Uterus (tissue), 3 donors: ENCODE measurements at regions not wholly inside any gene's neighbourhood (a gene's known extent, or its start where the extent isn't known, plus 50 kb on each side); places are given as distances from the start of the nearest gene placed in this dataset.

Experiments
- DNase-seq, 2 donors: peaks; one replicate each; pipeline ENCODE4 v3.0.0-alpha.2; 2019 to 2020
- H3K27ac ChIP-seq, 2 donors: fragments of 200-600 bp; sonication (generic); 1 replicate in 1 of 2; 2 replicates in 1 of 2; pipeline ENCODE4 v1.5.1; 2016 to 2018
- H3K27me3 ChIP-seq, 2 donors: fragments of 200-600 bp; sonication (generic); one replicate each; pipeline ENCODE4 v1.5.1; 2018 to 2019; ENCODE audit warnings: control low read depth in 1 of 2
- H3K36me3 ChIP-seq, 2 donors: fragments of 200-600 bp; sonication (generic); one replicate each; pipeline ENCODE4 v1.5.1; 2019; ENCODE audit warnings: control low read depth in 1 of 2
- H3K4me1 ChIP-seq, 2 donors: fragments of 200-600 bp; sonication (generic); one replicate each; pipeline ENCODE4 v1.5.1; 2018 to 2019; ENCODE audit warnings: control low read depth in 1 of 2
- H3K4me3 ChIP-seq, 2 donors: fragments of 200-600 bp; sonication (generic); 1 replicate in 1 of 2; 2 replicates in 1 of 2; pipeline ENCODE4 v1.5.1; 2018 to 2019; ENCODE audit warnings: mild to moderate bottlenecking in 1 of 2
- H3K9me3 ChIP-seq, 2 donors: fragments of 200-600 bp; sonication (generic); one replicate each; pipeline ENCODE4 v1.5.1; 2019; ENCODE audit warnings: control low read depth in 1 of 2
- POLR2A ChIP-seq, 2 donors: fragments of 450-650 bp; IDR thresholded peaks; one replicate each; pipeline ENCODE4 v1.6.1; 2016; ENCODE audit warnings: antibody characterized with exemption in 2 of 2, mild to moderate bottlenecking in 1 of 2, moderate library complexity in 1 of 2
- intact Hi-C: fragments of 100-400 bp; cut with DNase I; formaldehyde crosslinking; loops from one replicate; pipeline ENCODE4 v1.15.1; 2023; ENCODE audit warnings: low total_unique reads
- TF ChIP-seq, protein P1 (sequence below), 4 experiments: fragments of 200-600 bp in 2 of 4; fragments of 450-650 bp in 2 of 4; sonication (generic) in 2 of 4; IDR thresholded peaks; one replicate each; pipeline ENCODE4 v1.5.1; 2016 to 2019; ENCODE audit warnings: antibody characterized with exemption in 4 of 4, mild to moderate bottlenecking in 2 of 4, moderate library complexity in 1 of 4
- donor health status: DM: yes; HTN: yes; CAD: no.

- intact Hi-C loops, result no loop called here
- no peaks in the 10 kb centered on the region for H3K27me3 ChIP-seq
- H3K4me3 ChIP-seq, result no peak overlapping the region
- H3K27ac ChIP-seq, result no peak overlapping the region
- H3K4me1 ChIP-seq, result peaks cover 0 to 12% of the 10 kb centered on the region in 2 donors
- no peaks in the 10 kb centered on the region for H3K36me3 ChIP-seq
- H3K9me3 ChIP-seq, result no peaks in the 10 kb centered on the region
- no peak for TF ChIP-seq POLR2A (IDR thresholded peaks at IDR 0.05)
- TF ChIP-seq, protein P1, sequence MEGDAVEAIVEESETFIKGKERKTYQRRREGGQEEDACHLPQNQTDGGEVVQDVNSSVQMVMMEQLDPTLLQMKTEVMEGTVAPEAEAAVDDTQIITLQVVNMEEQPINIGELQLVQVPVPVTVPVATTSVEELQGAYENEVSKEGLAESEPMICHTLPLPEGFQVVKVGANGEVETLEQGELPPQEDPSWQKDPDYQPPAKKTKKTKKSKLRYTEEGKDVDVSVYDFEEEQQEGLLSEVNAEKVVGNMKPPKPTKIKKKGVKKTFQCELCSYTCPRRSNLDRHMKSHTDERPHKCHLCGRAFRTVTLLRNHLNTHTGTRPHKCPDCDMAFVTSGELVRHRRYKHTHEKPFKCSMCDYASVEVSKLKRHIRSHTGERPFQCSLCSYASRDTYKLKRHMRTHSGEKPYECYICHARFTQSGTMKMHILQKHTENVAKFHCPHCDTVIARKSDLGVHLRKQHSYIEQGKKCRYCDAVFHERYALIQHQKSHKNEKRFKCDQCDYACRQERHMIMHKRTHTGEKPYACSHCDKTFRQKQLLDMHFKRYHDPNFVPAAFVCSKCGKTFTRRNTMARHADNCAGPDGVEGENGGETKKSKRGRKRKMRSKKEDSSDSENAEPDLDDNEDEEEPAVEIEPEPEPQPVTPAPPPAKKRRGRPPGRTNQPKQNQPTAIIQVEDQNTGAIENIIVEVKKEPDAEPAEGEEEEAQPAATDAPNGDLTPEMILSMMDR (IDR thresholded peaks at IDR 0.05), result no peak
- DNase-seq, result no peak
Observed at GRCh38 chr14:76943072-76943471, 85.4 kb downstream of the IRF2BPL start.

GRCh38 chr14:76941946-76942805, 86.3 kb downstream of the IRF2BPL start:
- H3K27me3 ChIP-seq, result no peaks in the 10 kb centered on the region
- no peak for DNase-seq
- no peaks in the 10 kb centered on the region for H3K36me3 ChIP-seq
- no peaks in the 10 kb centered on the region for H3K9me3 ChIP-seq
- no peak overlapping the region for H3K4me3 ChIP-seq
- H3K27ac ChIP-seq, result no peak overlapping the region
- no peak for TF ChIP-seq POLR2A (IDR thresholded peaks at IDR 0.05)
- TF ChIP-seq, protein P1 (IDR thresholded peaks at IDR 0.05), result no peak
- peaks cover 0 to 11% of the 10 kb centered on the region in 2 donors for H3K4me1 ChIP-seq
- intact Hi-C loops, result no loop called here

- TF ChIP-seq, protein P1 (IDR thresholded peaks at IDR 0.05), result no peak
- TF ChIP-seq POLR2A (IDR thresholded peaks at IDR 0.05), result no peak
- H3K4me1 ChIP-seq, result peaks cover 0 to 14% of the 10 kb centered on the region in 2 donors
- no peaks in the 10 kb centered on the region for H3K9me3 ChIP-seq
- no peak for DNase-seq
- no peak overlapping the region for H3K27ac ChIP-seq
- intact Hi-C loops, result no loop called here
- no peak overlapping the region for H3K4me3 ChIP-seq
- no peaks in the 10 kb centered on the region for H3K27me3 ChIP-seq
- H3K36me3 ChIP-seq, result no peaks in the 10 kb centered on the region
Observed at GRCh38 chr14:76941544-76941943, 87.0 kb downstream of the IRF2BPL start.

- TF ChIP-seq, protein P1 (IDR thresholded peaks at IDR 0.05), result no peak
- no peak for TF ChIP-seq POLR2A (IDR thresholded peaks at IDR 0.05)
- Histone ChIP-seq H3K36me3 (no peaks in the 10 kb centered on the region), H3K27ac (peak overlapping the region in 1 of 2 donors; percentile 6), H3K9me3 (no peaks in the 10 kb centered on the region), H3K4me3 (no peak overlapping the region), H3K27me3 (no peaks in the 10 kb centered on the region), H3K4me1 (peaks cover 0 to 14% of the 10 kb centered on the region in 2 donors)
- no peak for DNase-seq
- intact Hi-C loops, result no loop called here
Observed at GRCh38 chr14:76940021-76940760, 88.3 kb downstream of the IRF2BPL start.
